HFF-Myc (cell line): ENCODE measurements at regions not wholly inside any gene's neighbourhood (a gene's known extent, or its start where the extent isn't known, plus 50 kb on each side); places are given as distances from the start of the nearest gene placed in this dataset.

Experiments used
- DNase-seq: peaks from one replicate; pipeline ENCODE4 v3.0.0-alpha.2; 2011; ENCODE audit warnings: low read depth; ENCODE audit errors: extremely low read depth
- H3K4me3 ChIP-seq: replicated peaks from 2 replicates; pipeline ENCODE4 v1.5.1; 2011; ENCODE audit warnings: low read depth, mild to moderate bottlenecking, control low read depth, low read length
- CTCF ChIP-seq: IDR thresholded peaks from 2 replicates; pipeline ENCODE4 v1.5.1; 2012; ENCODE audit warnings: mild to moderate bottlenecking, low read depth, low read length, control low read depth; ENCODE audit errors: missing control alignments

GRCh38 chr7:132646052-132646451 lies 69.8 kb upstream of the PLXNA4 start:
- no peak overlapping the region for H3K4me3 ChIP-seq
- no peak for DNase-seq
- TF ChIP-seq CTCF = no peak

- TF ChIP-seq CTCF = no peak
- DNase-seq = no peak
Observed at GRCh38 chr7:132643302-132643701, 67.0 kb upstream of the PLXNA4 start.

GRCh38 chr7:132641238-132641637 lies 65.0 kb upstream of the PLXNA4 start:
- H3K4me3 ChIP-seq = no peak overlapping the region
- DNase-seq = no peak
- TF ChIP-seq CTCF = no peak

More at GRCh38 chr7:132643302-132643701, 67.0 kb upstream of the PLXNA4 start:
- H3K4me3 ChIP-seq = no peak overlapping the region

- TF ChIP-seq CTCF = no peak
- no peak overlapping the region for H3K4me3 ChIP-seq
- DNase-seq = no peak
Observed at GRCh38 chr7:132639983-132640382, 63.7 kb upstream of the PLXNA4 start.

- no peak overlapping the region for H3K4me3 ChIP-seq
- no peak for TF ChIP-seq CTCF
- DNase-seq = no peak
Observed at GRCh38 chr7:132638000-132638399, 61.7 kb upstream of the PLXNA4 start.

GRCh38 chr7:132636581-132636980 lies 60.3 kb upstream of the PLXNA4 start:
- no peak for DNase-seq
- H3K4me3 ChIP-seq = no peak overlapping the region
- no peak for TF ChIP-seq CTCF

- no peak for DNase-seq
- H3K4me3 ChIP-seq = no peak overlapping the region
- TF ChIP-seq CTCF = no peak
Observed at GRCh38 chr7:132635127-132635526, 58.9 kb upstream of the PLXNA4 start.
